AG09309 (cell line): ENCODE measurements at regions not wholly inside any gene's neighbourhood (a gene's known extent, or its start where the extent isn't known, plus 50 kb on each side); places are given as distances from the start of the nearest gene placed in this dataset.
"Not testable (repeated sequence)": the region's sequence is repeated elsewhere in the genome, so short reads cannot be mapped to it uniquely, and the experiment has no call there.

Experiments used
- DNase-seq: peaks from one replicate; pipeline ENCODE4 v3.0.0-alpha.2; 2010; ENCODE audit warnings: low read depth
- H3K4me3 ChIP-seq: 2 replicates; pipeline ENCODE4 v1.5.1; 2011; ENCODE audit warnings: mild to moderate bottlenecking, low read depth, low read length, moderate library complexity; ENCODE audit not compliant: control insufficient read depth
- TF ChIP-seq, protein P1 (sequence below): IDR thresholded peaks from 2 replicates; pipeline ENCODE4 v1.5.1; 2011; ENCODE audit warnings: mild to moderate bottlenecking, low read depth, low read length, inconsistent platforms; ENCODE audit not compliant: insufficient read depth, control insufficient read depth; ENCODE audit errors: missing control alignments

DNA sequence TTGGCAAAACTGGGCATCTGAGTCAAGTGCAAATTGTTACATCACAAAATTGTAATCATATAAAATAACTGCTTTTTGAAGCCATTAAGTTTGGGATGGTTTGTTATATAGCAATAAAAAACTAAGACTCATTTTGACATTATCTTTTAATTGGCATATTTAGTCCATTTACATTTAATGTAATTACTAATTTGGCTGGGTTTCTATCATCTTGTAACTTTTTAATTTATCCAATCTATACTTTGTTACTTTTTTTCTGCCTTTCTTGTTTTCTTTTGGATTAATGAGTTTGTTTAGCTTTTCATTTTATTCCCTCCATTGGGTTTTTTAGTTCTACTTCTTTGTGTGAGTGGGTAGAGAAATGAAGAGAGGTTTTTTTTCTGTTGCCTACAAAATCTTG, 76.3 kb downstream of the DRAM2 start:
- TF ChIP-seq, protein P1, sequence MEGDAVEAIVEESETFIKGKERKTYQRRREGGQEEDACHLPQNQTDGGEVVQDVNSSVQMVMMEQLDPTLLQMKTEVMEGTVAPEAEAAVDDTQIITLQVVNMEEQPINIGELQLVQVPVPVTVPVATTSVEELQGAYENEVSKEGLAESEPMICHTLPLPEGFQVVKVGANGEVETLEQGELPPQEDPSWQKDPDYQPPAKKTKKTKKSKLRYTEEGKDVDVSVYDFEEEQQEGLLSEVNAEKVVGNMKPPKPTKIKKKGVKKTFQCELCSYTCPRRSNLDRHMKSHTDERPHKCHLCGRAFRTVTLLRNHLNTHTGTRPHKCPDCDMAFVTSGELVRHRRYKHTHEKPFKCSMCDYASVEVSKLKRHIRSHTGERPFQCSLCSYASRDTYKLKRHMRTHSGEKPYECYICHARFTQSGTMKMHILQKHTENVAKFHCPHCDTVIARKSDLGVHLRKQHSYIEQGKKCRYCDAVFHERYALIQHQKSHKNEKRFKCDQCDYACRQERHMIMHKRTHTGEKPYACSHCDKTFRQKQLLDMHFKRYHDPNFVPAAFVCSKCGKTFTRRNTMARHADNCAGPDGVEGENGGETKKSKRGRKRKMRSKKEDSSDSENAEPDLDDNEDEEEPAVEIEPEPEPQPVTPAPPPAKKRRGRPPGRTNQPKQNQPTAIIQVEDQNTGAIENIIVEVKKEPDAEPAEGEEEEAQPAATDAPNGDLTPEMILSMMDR, result no peak
- no peak for DNase-seq
- no peak overlapping the region for H3K4me3 ChIP-seq

DNA sequence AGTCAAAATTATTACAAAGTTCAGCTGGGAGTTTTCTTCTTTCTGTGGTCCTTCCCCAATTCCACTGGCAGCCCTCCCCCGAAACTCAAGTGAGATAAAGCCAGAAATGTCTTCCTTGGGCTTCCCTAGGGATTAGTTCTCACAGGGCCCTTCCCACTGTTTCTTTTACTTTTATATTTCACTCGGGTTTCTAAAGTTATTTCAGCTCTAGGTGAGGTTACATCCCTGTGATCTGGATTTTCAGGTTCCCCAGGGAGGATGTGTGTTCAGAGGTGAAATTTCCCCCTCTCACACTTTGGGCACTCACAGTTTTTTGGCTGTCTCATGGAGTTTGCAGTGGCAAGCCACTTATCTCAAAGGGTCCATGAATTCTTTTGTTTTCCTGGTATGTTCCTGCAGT, 77.3 kb downstream of the DRAM2 start:
- DNase-seq, result no peak
- no peak overlapping the region for H3K4me3 ChIP-seq
- TF ChIP-seq, protein P1, result no peak

DNA sequence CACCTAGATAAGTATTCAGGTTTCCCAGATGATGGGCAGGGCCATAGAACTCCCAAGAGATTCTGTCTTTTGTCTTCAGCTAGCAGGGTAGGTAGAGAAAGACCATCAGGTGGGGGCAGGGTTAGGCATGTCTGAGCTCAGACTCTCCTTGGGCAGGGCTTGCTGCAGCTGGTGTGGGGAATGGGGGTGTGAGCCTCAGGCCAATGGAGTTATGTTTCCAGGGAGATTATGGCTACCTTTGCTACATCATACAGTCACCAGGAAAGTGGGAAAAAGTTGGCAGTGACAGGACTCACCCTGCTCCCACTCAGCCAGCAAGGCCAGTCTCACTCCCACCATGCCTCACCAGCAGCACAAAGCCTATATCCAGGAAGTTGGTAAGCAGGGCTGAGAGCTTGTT, 77.8 kb downstream of the DRAM2 start:
- H3K4me3 ChIP-seq, result no peak overlapping the region
- no peak for DNase-seq
- TF ChIP-seq, protein P1, result no peak

DNA sequence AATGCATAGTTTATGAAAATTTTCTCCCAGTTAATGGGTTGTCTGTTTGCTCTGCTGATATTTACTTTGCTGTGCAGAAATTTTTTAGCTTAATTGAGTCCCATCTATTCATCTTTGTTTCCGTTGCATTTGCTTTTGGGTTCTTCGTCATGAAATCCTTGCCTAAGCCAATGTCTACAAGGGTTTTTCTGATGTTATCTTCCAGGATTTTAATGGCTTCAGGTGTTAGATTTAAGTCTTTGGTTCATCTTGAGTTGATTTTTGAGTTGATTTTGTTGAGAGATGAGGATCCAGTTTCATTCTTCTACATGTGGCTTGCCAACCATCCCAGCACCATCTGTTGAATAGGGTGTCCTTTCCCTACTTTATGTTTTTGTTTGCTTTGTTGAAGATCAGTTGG, 85.2 kb downstream of the DRAM2 start:
- TF ChIP-seq, protein P1, result no peak
- DNase-seq, result no peak
- no peak overlapping the region for H3K4me3 ChIP-seq

DNA sequence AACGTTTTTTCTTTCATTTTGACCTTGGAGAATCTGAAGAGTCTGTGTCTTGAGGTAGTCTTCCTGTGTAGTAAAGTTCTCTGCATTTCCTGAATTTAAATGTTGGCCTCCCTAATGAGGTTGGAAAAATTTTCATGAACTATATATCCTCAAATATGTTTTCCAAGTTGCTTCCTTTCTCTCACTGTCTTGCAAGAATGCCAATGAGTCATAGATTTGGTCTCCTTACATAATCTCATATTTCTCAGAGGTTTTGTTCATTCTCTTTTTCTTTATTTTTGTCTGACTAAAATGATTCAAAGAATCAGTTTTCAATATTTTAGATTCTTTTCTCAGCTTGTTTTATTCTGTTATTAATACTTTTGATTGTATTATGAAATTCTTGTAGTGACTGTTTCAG, 87.6 kb downstream of the DRAM2 start:
- no peak overlapping the region for H3K4me3 ChIP-seq
- no peak for DNase-seq
- TF ChIP-seq, protein P1, result no peak

DNA sequence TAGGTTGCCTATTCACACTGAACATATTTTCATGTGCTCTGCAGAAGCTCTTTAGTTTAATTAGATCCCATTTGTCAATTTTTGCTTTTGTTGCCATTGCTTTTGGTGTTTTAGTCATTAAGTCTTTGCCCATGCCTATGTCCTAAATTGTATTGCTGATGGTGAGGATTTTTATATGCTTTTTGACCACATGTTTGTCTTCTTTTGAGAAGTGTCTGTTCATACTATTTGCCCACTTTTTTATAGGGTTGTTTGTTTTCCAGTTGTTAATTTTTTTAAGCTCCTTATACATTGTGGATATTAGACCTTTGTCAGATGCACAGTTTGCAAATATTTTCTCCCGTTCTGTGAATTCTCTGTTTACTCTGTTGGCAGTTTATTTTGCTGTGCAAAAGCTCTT, 84.5 kb upstream of the LRIF1 start:
- not testable (repeated sequence) for DNase-seq, H3K4me3 ChIP-seq

DNA sequence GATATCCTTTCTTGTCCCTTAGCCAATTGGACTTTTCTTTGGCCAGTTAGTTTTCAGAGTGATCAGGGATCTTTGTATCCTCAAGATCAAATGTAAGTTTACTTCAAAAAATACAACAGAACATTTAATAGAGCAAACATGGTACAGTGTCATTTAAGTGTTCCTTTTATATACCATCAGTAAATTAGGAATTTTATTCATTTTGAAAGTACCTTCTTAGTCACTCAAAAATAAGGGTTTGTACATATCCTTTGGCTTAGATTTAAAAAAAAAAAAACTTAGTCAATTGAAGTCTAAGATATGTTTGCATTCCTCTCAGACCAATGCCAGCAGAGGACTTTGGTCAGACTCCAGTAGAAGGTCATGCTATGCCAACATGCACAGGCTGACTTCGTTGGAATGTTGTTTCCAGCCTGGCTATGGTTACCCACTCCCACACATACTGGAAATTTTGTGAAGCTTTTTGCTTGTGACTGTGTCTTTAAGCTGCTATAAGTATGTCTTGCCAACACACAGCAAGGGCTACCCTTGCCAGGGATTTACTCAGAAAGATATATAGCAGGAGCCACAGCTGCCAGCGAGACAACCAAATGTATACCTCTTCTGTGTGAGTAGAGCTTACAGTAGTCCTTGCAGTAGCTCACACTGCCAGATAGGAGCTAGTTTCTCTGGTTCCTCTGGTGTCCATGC, 81.5 kb upstream of the LRIF1 start:
- TF ChIP-seq, protein P1, result no peak
- DNase-seq, result no peak
- H3K4me3 ChIP-seq, result no peak overlapping the region
